HEK293T (cell line): ENCODE measurements at regions not wholly inside any gene's neighbourhood (a gene's known extent, or its start where the extent isn't known, plus 50 kb on each side); places are given as distances from the start of the nearest gene placed in this dataset.

Experiments used
- CTCF ChIA-PET: fragments of 350-600 bp; formaldehyde crosslinking; extraction: SDS; loops from one replicate; lab custom pipeline; 2021; ENCODE audit warnings: antibody characterized with exemption, inconsistent platforms; lab: Yijun Ruan, JAX
- POLR2A ChIA-PET: fragments of 350-600 bp; formaldehyde crosslinking; extraction: SDS; loops from one replicate; lab custom pipeline; 2020; ENCODE audit warnings: antibody characterized with exemption, inconsistent platforms; lab: Yijun Ruan, JAX
- DNase-seq: peaks from one replicate; pipeline ENCODE4 v3.0.0; 2012; ENCODE audit warnings: mixed read lengths; ENCODE audit errors: extremely low spot score
- ARNT ChIP-seq: fragments of 450-650 bp; IDR thresholded peaks from 2 replicates; pipeline ENCODE4 v1.6.1; 2017; ENCODE audit warnings: mild to moderate bottlenecking
- BHLHE40 ChIP-seq: fragments of 450-650 bp; IDR thresholded peaks from 2 replicates; pipeline ENCODE4 v1.6.1; 2016; ENCODE audit warnings: mild to moderate bottlenecking, moderate library complexity, borderline replicate concordance
- CTBP1 ChIP-seq: fragments of 450-650 bp; IDR thresholded peaks from 2 replicates; pipeline ENCODE4 v1.6.1; 2016; ENCODE audit warnings: borderline replicate concordance
- ELF4 ChIP-seq: fragments of 450-650 bp; IDR thresholded peaks from 2 replicates; pipeline ENCODE4 v1.6.1; 2017; ENCODE audit warnings: antibody characterized with exemption
- FOXA1 ChIP-seq: fragments of 450-650 bp; IDR thresholded peaks from 2 replicates; pipeline ENCODE4 v1.6.1; 2016; ENCODE audit warnings: mild to moderate bottlenecking
- FOXK2 ChIP-seq: fragments of 450-650 bp; IDR thresholded peaks from 2 replicates; pipeline ENCODE4 v1.6.1; 2016; ENCODE audit warnings: mild to moderate bottlenecking
- FOXM1 ChIP-seq: fragments of 450-650 bp; IDR thresholded peaks from 2 replicates; pipeline ENCODE4 v1.6.1; 2017; ENCODE audit warnings: mild to moderate bottlenecking, borderline replicate concordance
- HDGF ChIP-seq: fragments of 450-650 bp; IDR thresholded peaks from 2 replicates; pipeline ENCODE4 v1.6.1; 2017; ENCODE audit warnings: antibody characterized with exemption, borderline replicate concordance
- L3MBTL2 ChIP-seq: fragments of 450-650 bp; conservative IDR thresholded peaks from 2 replicates; pipeline ENCODE4 v1.6.1; 2016; ENCODE audit warnings: mild to moderate bottlenecking
- LEF1 ChIP-seq: fragments of 450-650 bp; IDR thresholded peaks from 2 replicates; pipeline ENCODE4 v1.6.1; 2017; ENCODE audit warnings: mild to moderate bottlenecking, borderline replicate concordance
- NFRKB ChIP-seq: fragments of 450-650 bp; IDR thresholded peaks from 2 replicates; pipeline ENCODE4 v1.6.1; 2016; ENCODE audit warnings: mild to moderate bottlenecking, moderate library complexity
- PKNOX1 ChIP-seq: fragments of 450-650 bp; IDR thresholded peaks from 2 replicates; pipeline ENCODE4 v1.6.1; 2016
- SP1 ChIP-seq: fragments of 450-650 bp; IDR thresholded peaks from 2 replicates; pipeline ENCODE4 v1.6.1; 2017
- SUZ12 ChIP-seq: fragments of 450-650 bp; IDR thresholded peaks from 2 replicates; pipeline ENCODE4 v1.6.1; 2016; ENCODE audit warnings: mild to moderate bottlenecking
- TARDBP ChIP-seq: fragments of 450-650 bp; IDR thresholded peaks from 2 replicates; pipeline ENCODE4 v1.6.1; 2016
- ZNF384 ChIP-seq: fragments of 450-650 bp; IDR thresholded peaks from 2 replicates; pipeline ENCODE4 v1.6.1; 2016

GRCh38 chrX:8232406-8232805, 61.3 kb upstream of the VCX2 start:
- POLR2A ChIA-PET, result no interaction called here
- DNase-seq, result no peak
- CTCF ChIA-PET, result no interaction called here
- TF ChIP-seq L3MBTL2, result no peak
- no peak for TF ChIP-seq SP1
- TF ChIP-seq SUZ12, result no peak
- no peak for TF ChIP-seq CTBP1
- no peak for TF ChIP-seq ELF4

GRCh38 chrX:8233091-8233490, 62.0 kb upstream of the VCX2 start:
- DNase-seq, result no peak
- ChIA-PET CTCF (no interaction called here), POLR2A (no interaction called here)
- no peak for TF ChIP-seq L3MBTL2
- TF ChIP-seq FOXM1, result no peak
- no peak for TF ChIP-seq TARDBP
- TF ChIP-seq SUZ12, result no peak
- no peak for TF ChIP-seq ZNF384
- no peak for TF ChIP-seq CTBP1
- no peak for TF ChIP-seq LEF1
- TF ChIP-seq SP1, result no peak
- no peak for TF ChIP-seq FOXA1
- no peak for TF ChIP-seq ARNT
- no peak for TF ChIP-seq NFRKB
- no peak for TF ChIP-seq FOXK2
- no peak for TF ChIP-seq HDGF
- no peak for TF ChIP-seq PKNOX1
- TF ChIP-seq BHLHE40, result no peak

- CTCF ChIA-PET, result no interaction called here
- no peak for TF ChIP-seq BHLHE40
- no peak for TF ChIP-seq ARNT
- no peak for TF ChIP-seq ZNF384
- no peak for TF ChIP-seq FOXA1
- no peak for TF ChIP-seq TARDBP
- TF ChIP-seq PKNOX1, result no peak
- no peak for TF ChIP-seq SUZ12
- TF ChIP-seq NFRKB, result no peak
- no peak for TF ChIP-seq FOXK2
- TF ChIP-seq FOXM1, result no peak
- TF ChIP-seq CTBP1, result no peak
- TF ChIP-seq HDGF, result no peak
- no peak for TF ChIP-seq LEF1
- POLR2A ChIA-PET, result no interaction called here
- DNase-seq, result no peak
Observed at GRCh38 chrX:8235026-8235425, 64.0 kb upstream of the VCX2 start.

- no peak for DNase-seq
- CTCF ChIA-PET, result no interaction called here
- POLR2A ChIA-PET, result no interaction called here
- TF ChIP-seq BHLHE40 (no peak), SP1 (no peak), HDGF (no peak), ZNF384 (no peak), TARDBP (no peak), CTBP1 (no peak), ELF4 (no peak), ARNT (no peak), LEF1 (no peak), PKNOX1 (no peak), FOXM1 (no peak), SUZ12 (no peak), FOXA1 (no peak), L3MBTL2 (no peak), NFRKB (no peak), FOXK2 (no peak)
Observed at GRCh38 chrX:8237718-8238117, 66.7 kb upstream of the VCX2 start.

GRCh38 chrX:8242431-8243020, 71.5 kb upstream of the VCX2 start:
- POLR2A ChIA-PET, result no interaction called here
- no peak for DNase-seq
- TF ChIP-seq SP1 (no peak), BHLHE40 (no peak), TARDBP (no peak)
- CTCF ChIA-PET, result no interaction called here

GRCh38 chrX:8244301-8244700, 73.2 kb upstream of the VCX2 start:
- DNase-seq, result no peak
- POLR2A ChIA-PET, result no interaction called here
- CTCF ChIA-PET, result no interaction called here
- TF ChIP-seq SUZ12 (no peak), ZNF384 (no peak), HDGF (no peak), TARDBP (no peak), LEF1 (no peak), FOXA1 (no peak), CTBP1 (no peak), FOXM1 (no peak), PKNOX1 (no peak), NFRKB (no peak), FOXK2 (no peak), ARNT (no peak), BHLHE40 (no peak)
